ENCODE measurements at regions not wholly inside any gene's neighbourhood (a gene's known extent, or its start where the extent isn't known, plus 50 kb on each side); places are given as distances from the start of the nearest gene placed in this dataset.

- Histone ChIP-seq H3F3A (ENCODE audit: insufficient read depth) (no peaks in the 10 kb centered on the region), H2AFZ (no peak overlapping the region), H3K9me2 (ENCODE audit: insufficient read depth) (no peaks in the 10 kb centered on the region), H3K4me2 (ENCODE audit: unreplicated experiment) (no peak overlapping the region), H3K27ac (no peak overlapping the region), H3K79me2 (ENCODE audit: insufficient read depth) (no peaks in the 10 kb centered on the region), H3K4me3 (no peak overlapping the region), H3K27me3 (replicated peaks; ENCODE audit: insufficient read depth) (no peaks in the 10 kb centered on the region), H3K9me3 (ENCODE audit: low read depth) (peaks cover 1% of the 10 kb centered on the region), H3K9ac (no peak overlapping the region), H3K4me1 (ENCODE audit: insufficient read depth) (no peaks in the 10 kb centered on the region), H3K36me3 (ENCODE audit: low read depth) (no peaks in the 10 kb centered on the region), H4K20me1 (ENCODE audit: insufficient read depth) (no peaks in the 10 kb centered on the region)
- 55 to 64% methylated on average over 1 of the region's 1 CpG for WGBS, 2 experiments (ENCODE audit: low coverage in 1 of 2, low lambda C conversion rate in 2 of 2, missing lambda C conversion rate in 2 of 2)
- DNase-seq, result no peak
- no peak for TF ChIP-seq EZH2phosphoT487 (IDR thresholded peaks at IDR 0.05; ENCODE audit: insufficient read depth, low read depth)
- in situ Hi-C loops (cut with MboI), result no loop called here
These were observed 137.8 kb upstream of the CHRNA7 start for GRCh38 chr15:31892513-31892912.

- Histone ChIP-seq H3K27me3 (replicated peaks; ENCODE audit: insufficient read depth) (no peaks in the 10 kb centered on the region), H2AFZ (no peak overlapping the region), H3K27ac (no peak overlapping the region), H3K9me2 (ENCODE audit: insufficient read depth) (no peaks in the 10 kb centered on the region), H3K9me3 (ENCODE audit: low read depth) (peaks cover 9% of the 10 kb centered on the region), H3F3A (ENCODE audit: insufficient read depth) (no peaks in the 10 kb centered on the region), H4K20me1 (ENCODE audit: insufficient read depth) (no peaks in the 10 kb centered on the region), H3K4me1 (ENCODE audit: insufficient read depth) (no peaks in the 10 kb centered on the region), H3K4me3 (no peak overlapping the region), H3K36me3 (ENCODE audit: low read depth) (no peaks in the 10 kb centered on the region), H3K9ac (no peak overlapping the region), H3K4me2 (ENCODE audit: unreplicated experiment) (no peak overlapping the region), H3K79me2 (ENCODE audit: insufficient read depth) (no peaks in the 10 kb centered on the region)
- 42 to 53% methylated on average over 6 of the region's 6 CpGs for WGBS, 2 experiments (ENCODE audit: low coverage in 1 of 2, low lambda C conversion rate in 2 of 2, missing lambda C conversion rate in 2 of 2)
- no peak for DNase-seq
- in situ Hi-C loops (cut with MboI), result no loop called here
- TF ChIP-seq EZH2 (IDR thresholded peaks at IDR 0.05; ENCODE audit: insufficient read depth, poor library complexity, severe bottlenecking) (no peak), EZH2phosphoT487 (IDR thresholded peaks at IDR 0.05; ENCODE audit: insufficient read depth, low read depth) (no peak)
These were observed 136.5 kb upstream of the CHRNA7 start for GRCh38 chr15:31893780-31894179.

- Histone ChIP-seq H3K27me3 (replicated peaks; ENCODE audit: insufficient read depth) (no peaks in the 10 kb centered on the region), H3K4me3 (no peak overlapping the region), H4K20me1 (ENCODE audit: insufficient read depth) (no peaks in the 10 kb centered on the region), H3K4me1 (ENCODE audit: insufficient read depth) (no peaks in the 10 kb centered on the region), H3K4me2 (ENCODE audit: unreplicated experiment) (no peak overlapping the region), H3K9me3 (ENCODE audit: low read depth) (peaks cover 9% of the 10 kb centered on the region), H2AFZ (no peak overlapping the region), H3K9ac (no peak overlapping the region), H3K79me2 (ENCODE audit: insufficient read depth) (no peaks in the 10 kb centered on the region), H3K9me2 (ENCODE audit: insufficient read depth) (no peaks in the 10 kb centered on the region), H3K27ac (no peak overlapping the region), H3F3A (ENCODE audit: insufficient read depth) (no peaks in the 10 kb centered on the region), H3K36me3 (ENCODE audit: low read depth) (no peaks in the 10 kb centered on the region)
- DNase-seq, result no peak
- TF ChIP-seq EZH2phosphoT487 (IDR thresholded peaks at IDR 0.05; ENCODE audit: insufficient read depth, low read depth), result no peak
- no peak for TF ChIP-seq EZH2 (IDR thresholded peaks at IDR 0.05; ENCODE audit: insufficient read depth, poor library complexity, severe bottlenecking)
- in situ Hi-C loops (cut with MboI), result no loop called here
These were observed 132.6 kb upstream of the CHRNA7 start for GRCh38 chr15:31897746-31898145.

GRCh38 chr15:31901501-31901900, 128.8 kb upstream of the CHRNA7 start:
- no peaks in the 10 kb centered on the region for H4K20me1 ChIP-seq (ENCODE audit: insufficient read depth)
- H3K27ac ChIP-seq, result no peak overlapping the region
- DNase-seq, result no peak
- H3F3A ChIP-seq (ENCODE audit: insufficient read depth), result no peaks in the 10 kb centered on the region
- no peaks in the 10 kb centered on the region for H3K4me1 ChIP-seq (ENCODE audit: insufficient read depth)
- H3K9me2 ChIP-seq (ENCODE audit: insufficient read depth), result no peaks in the 10 kb centered on the region
- H3K4me3 ChIP-seq, result no peak overlapping the region
- TF ChIP-seq EZH2phosphoT487 (IDR thresholded peaks at IDR 0.05; ENCODE audit: insufficient read depth, low read depth) (no peak), EZH2 (IDR thresholded peaks at IDR 0.05; ENCODE audit: insufficient read depth, poor library complexity, severe bottlenecking) (no peak)
- in situ Hi-C loops (cut with MboI), result no loop called here
- no peaks in the 10 kb centered on the region for H3K79me2 ChIP-seq (ENCODE audit: insufficient read depth)
- no peak overlapping the region for H3K4me2 ChIP-seq (ENCODE audit: unreplicated experiment)
- H3K27me3 ChIP-seq (replicated peaks; ENCODE audit: insufficient read depth), result no peaks in the 10 kb centered on the region
- no peaks in the 10 kb centered on the region for H3K36me3 ChIP-seq (ENCODE audit: low read depth)
- H3K9me3 ChIP-seq (ENCODE audit: low read depth), result peaks cover 9% of the 10 kb centered on the region
- no peak overlapping the region for H3K9ac ChIP-seq
- 22 to 31% methylated on average over 3 of the region's 3 CpGs for WGBS, 2 experiments (ENCODE audit: low coverage in 1 of 2, low lambda C conversion rate in 2 of 2, missing lambda C conversion rate in 2 of 2)
- H2AFZ ChIP-seq, result no peak overlapping the region

GRCh38 chr15:31905054-31905453, 125.3 kb upstream of the CHRNA7 start:
- H3K9ac ChIP-seq, result no peak overlapping the region
- in situ Hi-C loops (cut with MboI), result no loop called here

More at GRCh38 chr15:31905054-31905453, 125.3 kb upstream of the CHRNA7 start:
- H3K4me1 ChIP-seq (ENCODE audit: insufficient read depth), result no peaks in the 10 kb centered on the region
- no peak overlapping the region for H3K4me2 ChIP-seq (ENCODE audit: unreplicated experiment)
- H3K9me3 ChIP-seq (ENCODE audit: low read depth), result no peaks in the 10 kb centered on the region
- no peak for DNase-seq
- H3F3A ChIP-seq (ENCODE audit: insufficient read depth), result no peaks in the 10 kb centered on the region
- H3K4me3 ChIP-seq, result no peak overlapping the region
- WGBS, 2 experiments (ENCODE audit: low coverage in 1 of 2, low lambda C conversion rate in 2 of 2, missing lambda C conversion rate in 2 of 2), result 4 to 11% methylated on average over 7 to 8 of the region's 8 CpGs
- H4K20me1 ChIP-seq (ENCODE audit: insufficient read depth), result no peaks in the 10 kb centered on the region
- no peaks in the 10 kb centered on the region for H3K36me3 ChIP-seq (ENCODE audit: low read depth)
- no peak overlapping the region for H2AFZ ChIP-seq
- TF ChIP-seq EZH2 (IDR thresholded peaks at IDR 0.05; ENCODE audit: insufficient read depth, poor library complexity, severe bottlenecking) (no peak), EZH2phosphoT487 (IDR thresholded peaks at IDR 0.05; ENCODE audit: insufficient read depth, low read depth) (no peak)
- no peaks in the 10 kb centered on the region for H3K9me2 ChIP-seq (ENCODE audit: insufficient read depth)
- no peak overlapping the region for H3K27ac ChIP-seq
- no peaks in the 10 kb centered on the region for H3K79me2 ChIP-seq (ENCODE audit: insufficient read depth)
- no peaks in the 10 kb centered on the region for H3K27me3 ChIP-seq (replicated peaks; ENCODE audit: insufficient read depth)

Data from GM23248 (cell line).